Renal pelvis (tissue), 1 donor: ENCODE measurements at regions not wholly inside any gene's neighbourhood (a gene's known extent, or its start where the extent isn't known, plus 50 kb on each side); places are given as distances from the start of the nearest gene placed in this dataset.
A peak's percentile ranks its signal among the peaks of the same experiment; 100 is the strongest.

Experiments
- DNase-seq: peaks from one replicate; pipeline ENCODE4 v3.0.0-alpha.2; 2013

- DNase-seq = no peak
Measured at GRCh38 chr10:21263263-21263803, 262.1 kb downstream of the SKIDA1 start.

GRCh38 chr10:21261842-21262294, 263.6 kb downstream of the SKIDA1 start:
- no peak for DNase-seq

- DNase-seq = no peak
Measured at GRCh38 chr10:21260506-21261149, 264.9 kb downstream of the SKIDA1 start.

- DNase-seq = no peak
Measured at GRCh38 chr10:21260066-21260465, 265.4 kb downstream of the SKIDA1 start.

GRCh38 chr10:21257919-21258318, 267.6 kb downstream of the SKIDA1 start:
- no peak for DNase-seq

- DNase-seq = no peak
Measured at GRCh38 chr10:21257191-21257590, 268.3 kb downstream of the SKIDA1 start.

- DNase-seq = no peak
Measured at GRCh38 chr10:21249435-21249834, 276.0 kb downstream of the SKIDA1 start.

GRCh38 chr10:21247592-21247991, 277.9 kb downstream of the SKIDA1 start:
- no peak for DNase-seq

GRCh38 chr10:21246178-21246577, 279.3 kb downstream of the SKIDA1 start:
- DNase-seq = no peak

GRCh38 chr10:21243748-21244257, 281.7 kb downstream of the SKIDA1 start:
- DNase-seq = no peak

GRCh38 chr10:21242915-21243314, 282.6 kb downstream of the SKIDA1 start:
- no peak for DNase-seq

GRCh38 chr10:21238717-21239116, 286.8 kb downstream of the SKIDA1 start:
- DNase-seq = peak; percentile 57

GRCh38 chr10:21238044-21238443, 287.4 kb downstream of the SKIDA1 start:
- DNase-seq = no peak

- no peak for DNase-seq
Measured at GRCh38 chr10:21234761-21235160, 290.7 kb downstream of the SKIDA1 start.

- DNase-seq = no peak
Measured at GRCh38 chr10:21230219-21230618, 295.3 kb downstream of the SKIDA1 start.

GRCh38 chr10:21217748-21218367, 307.6 kb downstream of the SKIDA1 start:
- DNase-seq = no peak

- no peak for DNase-seq
Measured at GRCh38 chr10:21217107-21217506, 308.4 kb downstream of the SKIDA1 start.

- no peak for DNase-seq
Measured at GRCh38 chr10:21214329-21214728, 311.2 kb downstream of the SKIDA1 start.

GRCh38 chr10:21213381-21213780, 312.1 kb downstream of the SKIDA1 start:
- no peak for DNase-seq

- DNase-seq = no peak
Measured at GRCh38 chr10:21212912-21213311, 312.6 kb downstream of the SKIDA1 start.

- DNase-seq = no peak
Measured at GRCh38 chr10:21212348-21212747, 313.1 kb downstream of the SKIDA1 start.

- DNase-seq = no peak
Measured at GRCh38 chr10:21209495-21209894, 312.4 kb upstream of the NEBL start.

GRCh38 chr10:21208666-21209316, 311.7 kb upstream of the NEBL start:
- DNase-seq = no peak
